ENCODE measurements at regions not wholly inside any gene's neighbourhood (a gene's known extent, or its start where the extent isn't known, plus 50 kb on each side); places are given as distances from the start of the nearest gene placed in this dataset.

DNA sequence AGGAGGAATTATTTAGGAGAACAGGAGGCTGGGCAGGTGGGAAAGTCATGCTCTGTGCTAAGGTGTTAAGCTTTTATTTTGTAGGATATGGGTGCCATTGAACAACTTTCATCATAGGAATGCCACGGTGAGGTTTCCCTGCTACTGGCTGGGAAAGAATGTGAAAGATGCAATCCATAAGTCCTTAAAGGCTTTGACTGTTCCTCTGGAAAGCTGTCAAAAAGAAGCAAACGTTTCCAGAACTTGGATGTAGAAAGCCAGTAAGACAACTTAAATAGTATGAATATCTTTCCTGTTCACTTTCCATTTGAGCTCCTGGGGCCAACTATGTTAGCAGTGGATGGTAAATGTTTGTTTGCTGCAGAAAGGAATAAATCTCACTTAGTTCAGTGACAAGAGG, 574.4 kb downstream of the RNF144B start:
- TF ChIP-seq, protein P1, sequence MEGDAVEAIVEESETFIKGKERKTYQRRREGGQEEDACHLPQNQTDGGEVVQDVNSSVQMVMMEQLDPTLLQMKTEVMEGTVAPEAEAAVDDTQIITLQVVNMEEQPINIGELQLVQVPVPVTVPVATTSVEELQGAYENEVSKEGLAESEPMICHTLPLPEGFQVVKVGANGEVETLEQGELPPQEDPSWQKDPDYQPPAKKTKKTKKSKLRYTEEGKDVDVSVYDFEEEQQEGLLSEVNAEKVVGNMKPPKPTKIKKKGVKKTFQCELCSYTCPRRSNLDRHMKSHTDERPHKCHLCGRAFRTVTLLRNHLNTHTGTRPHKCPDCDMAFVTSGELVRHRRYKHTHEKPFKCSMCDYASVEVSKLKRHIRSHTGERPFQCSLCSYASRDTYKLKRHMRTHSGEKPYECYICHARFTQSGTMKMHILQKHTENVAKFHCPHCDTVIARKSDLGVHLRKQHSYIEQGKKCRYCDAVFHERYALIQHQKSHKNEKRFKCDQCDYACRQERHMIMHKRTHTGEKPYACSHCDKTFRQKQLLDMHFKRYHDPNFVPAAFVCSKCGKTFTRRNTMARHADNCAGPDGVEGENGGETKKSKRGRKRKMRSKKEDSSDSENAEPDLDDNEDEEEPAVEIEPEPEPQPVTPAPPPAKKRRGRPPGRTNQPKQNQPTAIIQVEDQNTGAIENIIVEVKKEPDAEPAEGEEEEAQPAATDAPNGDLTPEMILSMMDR (IDR thresholded peaks at IDR 0.05; ENCODE audit: low read length) = no peak
- TF ChIP-seq EZH2 (optimal IDR thresholded peaks at IDR 0.05; ENCODE audit: low read depth, low read length) = no peak
- TF ChIP-seq EZH2phosphoT487 (IDR thresholded peaks at IDR 0.05; ENCODE audit: low read length) = no peak
- H3K4me1 ChIP-seq (ENCODE audit: low read length) = no peaks in the 10 kb centered on the region
- no peak overlapping the region for H3K4me2 ChIP-seq (ENCODE audit: low read depth, low read length)
- no peaks in the 10 kb centered on the region for H3F3A ChIP-seq (ENCODE audit: insufficient read depth, low read length)
- H3K9me2 ChIP-seq (replicated peaks; ENCODE audit: insufficient read depth, low read length) = no peaks in the 10 kb centered on the region
- H3K4me3 ChIP-seq (ENCODE audit: low read length) = no peak overlapping the region
- H3K27ac ChIP-seq (ENCODE audit: low read length) = no peak overlapping the region
- no peaks in the 10 kb centered on the region for H3K27me3 ChIP-seq (replicated peaks; ENCODE audit: insufficient read depth, low read length)
- no peak overlapping the region for H3K9ac ChIP-seq (ENCODE audit: low read length)
- H3K79me2 ChIP-seq (ENCODE audit: low read length) = no peaks in the 10 kb centered on the region
- H3K36me3 ChIP-seq (replicated peaks; ENCODE audit: insufficient read depth, low read length) = no peaks in the 10 kb centered on the region
- DNase-seq = no peak
- H3K9me3 ChIP-seq (replicated peaks; ENCODE audit: insufficient read depth, low read length) = no peaks in the 10 kb centered on the region
- H4K20me1 ChIP-seq (ENCODE audit: insufficient read depth, low read length) = no peaks in the 10 kb centered on the region
- H2AFZ ChIP-seq (ENCODE audit: low read length) = no peak overlapping the region

DNA sequence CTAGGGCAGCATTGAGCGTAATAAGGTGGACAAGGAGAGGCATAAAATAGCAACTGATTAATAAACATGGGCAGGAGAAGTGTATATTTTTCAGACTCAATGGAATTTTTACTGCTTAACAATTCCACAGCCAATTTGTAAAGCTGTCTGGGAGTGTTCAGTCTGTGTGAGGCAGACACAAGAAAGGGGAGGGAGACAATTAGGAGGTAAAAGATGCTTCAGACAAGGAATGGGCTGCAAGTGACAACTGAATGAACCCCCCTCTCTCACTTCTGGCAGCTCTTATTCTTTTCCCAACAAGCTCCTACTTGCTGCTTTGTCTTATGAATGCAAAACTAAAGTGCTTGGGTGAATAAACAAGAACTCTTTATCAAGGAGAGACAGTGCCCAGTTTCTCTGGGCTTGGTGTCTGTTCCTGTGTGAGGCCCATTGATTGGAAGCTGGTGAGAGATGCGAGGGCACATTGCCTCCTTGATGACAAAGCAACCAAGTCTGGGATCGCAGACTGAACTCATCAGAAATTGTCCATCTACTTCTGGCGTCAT, 575.3 kb downstream of the RNF144B start:
- no peaks in the 10 kb centered on the region for H3F3A ChIP-seq (ENCODE audit: insufficient read depth, low read length)
- no peaks in the 10 kb centered on the region for H3K27me3 ChIP-seq (replicated peaks; ENCODE audit: insufficient read depth, low read length)
- no peak overlapping the region for H2AFZ ChIP-seq (ENCODE audit: low read length)
- no peaks in the 10 kb centered on the region for H3K79me2 ChIP-seq (ENCODE audit: low read length)
- no peaks in the 10 kb centered on the region for H3K9me2 ChIP-seq (replicated peaks; ENCODE audit: insufficient read depth, low read length)
- no peaks in the 10 kb centered on the region for H4K20me1 ChIP-seq (ENCODE audit: insufficient read depth, low read length)
- H3K27ac ChIP-seq (ENCODE audit: low read length) = no peak overlapping the region
- H3K4me1 ChIP-seq (ENCODE audit: low read length) = no peaks in the 10 kb centered on the region
- DNase-seq = no peak
- H3K36me3 ChIP-seq (replicated peaks; ENCODE audit: insufficient read depth, low read length) = no peaks in the 10 kb centered on the region
- no peak overlapping the region for H3K9ac ChIP-seq (ENCODE audit: low read length)
- TF ChIP-seq EZH2 (optimal IDR thresholded peaks at IDR 0.05; ENCODE audit: low read depth, low read length) (no peak), EZH2phosphoT487 (IDR thresholded peaks at IDR 0.05; ENCODE audit: low read length) (no peak)
- TF ChIP-seq, protein P1 (IDR thresholded peaks at IDR 0.05; ENCODE audit: low read length) = no peak
- H3K9me3 ChIP-seq (replicated peaks; ENCODE audit: insufficient read depth, low read length) = no peaks in the 10 kb centered on the region
- no peak overlapping the region for H3K4me3 ChIP-seq (ENCODE audit: low read length)
- H3K4me2 ChIP-seq (ENCODE audit: low read depth, low read length) = no peak overlapping the region

DNA sequence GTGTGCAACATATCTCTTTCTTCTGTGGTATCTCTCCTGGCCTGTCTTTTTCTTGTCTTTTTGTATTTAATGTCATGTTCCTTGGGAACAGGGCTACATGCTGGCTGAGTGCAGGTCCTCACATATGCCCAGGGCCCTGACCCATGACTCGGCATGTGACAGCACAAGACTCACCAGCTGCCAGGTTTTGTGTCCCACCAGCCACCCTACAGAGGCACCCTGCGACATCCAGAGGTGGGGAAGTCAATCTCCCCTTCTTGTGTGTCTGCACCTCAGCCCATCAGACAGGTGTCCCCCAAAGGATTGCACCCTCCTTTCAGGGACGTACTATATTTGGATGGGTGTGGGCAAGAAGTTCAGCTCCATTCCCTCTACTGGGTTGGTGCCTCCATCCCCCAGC, 576.3 kb downstream of the RNF144B start:
- TF ChIP-seq EZH2 (optimal IDR thresholded peaks at IDR 0.05; ENCODE audit: low read depth, low read length) (no peak), EZH2phosphoT487 (IDR thresholded peaks at IDR 0.05; ENCODE audit: low read length) (no peak)
- TF ChIP-seq, protein P1 (IDR thresholded peaks at IDR 0.05; ENCODE audit: low read length) = no peak
- no peak overlapping the region for H2AFZ ChIP-seq (ENCODE audit: low read length)
- H3K4me3 ChIP-seq (ENCODE audit: low read length) = no peak overlapping the region
- no peak for DNase-seq
- no peak overlapping the region for H3K27ac ChIP-seq (ENCODE audit: low read length)
- H3K4me2 ChIP-seq (ENCODE audit: low read depth, low read length) = no peak overlapping the region
- no peaks in the 10 kb centered on the region for H4K20me1 ChIP-seq (ENCODE audit: insufficient read depth, low read length)
- H3K27me3 ChIP-seq (replicated peaks; ENCODE audit: insufficient read depth, low read length) = no peaks in the 10 kb centered on the region
- H3F3A ChIP-seq (ENCODE audit: insufficient read depth, low read length) = no peaks in the 10 kb centered on the region
- H3K9ac ChIP-seq (ENCODE audit: low read length) = no peak overlapping the region
- H3K4me1 ChIP-seq (ENCODE audit: low read length) = no peaks in the 10 kb centered on the region
- no peaks in the 10 kb centered on the region for H3K9me2 ChIP-seq (replicated peaks; ENCODE audit: insufficient read depth, low read length)
- no peaks in the 10 kb centered on the region for H3K79me2 ChIP-seq (ENCODE audit: low read length)
- no peaks in the 10 kb centered on the region for H3K36me3 ChIP-seq (replicated peaks; ENCODE audit: insufficient read depth, low read length)
- H3K9me3 ChIP-seq (replicated peaks; ENCODE audit: insufficient read depth, low read length) = no peaks in the 10 kb centered on the region

Data from MM.1S (cell line).